ENCODE measurements at regions not wholly inside any gene's neighbourhood (a gene's known extent, or its start where the extent isn't known, plus 50 kb on each side); places are given as distances from the start of the nearest gene placed in this dataset.

- H3K4me1 Mint-ChIP-seq (ENCODE audit: low read depth, unreplicated experiment) = no peaks in the 10 kb centered on the region
- no peaks in the 10 kb centered on the region for H3K27me3 Mint-ChIP-seq (ENCODE audit: low read depth, unreplicated experiment)
- Histone ChIP-seq H4K20me1 (ENCODE audit: insufficient read depth, low read length) (no peaks in the 10 kb centered on the region), H3K4me3 (ENCODE audit: insufficient read depth, low read depth, low read length) (no peak overlapping the region), H3K9me3 (ENCODE audit: insufficient read depth, low read depth, low read length) (no peaks in the 10 kb centered on the region), H3K27ac (ENCODE audit: low read depth, low read length) (no peak overlapping the region), H2AFZ (ENCODE audit: low read depth, low read length) (no peak overlapping the region), H3K36me3 (ENCODE audit: insufficient read depth, low read length) (no peaks in the 10 kb centered on the region), H3K9ac (ENCODE audit: low read length) (no peak overlapping the region), H3K4me1 (ENCODE audit: insufficient read depth, low read length) (no peaks in the 10 kb centered on the region), H3K79me2 (ENCODE audit: insufficient read depth, low read length) (no peaks in the 10 kb centered on the region), H3K4me2 (ENCODE audit: low read length) (no peak overlapping the region), H3K27me3 (ENCODE audit: insufficient read depth, low read length) (no peaks in the 10 kb centered on the region)
- TF ChIP-seq EZH2 (IDR thresholded peaks at IDR 0.05; ENCODE audit: insufficient read depth, low read length) (no peak), CTCF (IDR thresholded peaks at IDR 0.05; ENCODE audit: insufficient read depth, low read depth, low read length) (no peak)
- H3K4me3 Mint-ChIP-seq (ENCODE audit: unreplicated experiment) = no peak overlapping the region
- FAIRE-seq (no peak), DNase-seq (ENCODE audit: low read depth) (no peak)
- H3K36me3 Mint-ChIP-seq (ENCODE audit: low read depth, unreplicated experiment) = no peaks in the 10 kb centered on the region
- H3K27ac Mint-ChIP-seq (ENCODE audit: unreplicated experiment) = no peak overlapping the region
- H3K9me3 Mint-ChIP-seq (ENCODE audit: unreplicated experiment) = no peaks in the 10 kb centered on the region
These were observed 498.3 kb upstream of the DAB1 start for GRCh38 chr1:57922130-57922529.

GRCh38 chr1:57916041-57916440 lies 492.2 kb upstream of the DAB1 start:
- H2AFZ ChIP-seq (ENCODE audit: low read depth, low read length) = no peak overlapping the region
- no peak for FAIRE-seq
- Mint-ChIP-seq H3K9me3 (ENCODE audit: unreplicated experiment) (peaks cover 3% of the 10 kb centered on the region), H3K36me3 (ENCODE audit: low read depth, unreplicated experiment) (no peaks in the 10 kb centered on the region), H3K27ac (ENCODE audit: unreplicated experiment) (no peak overlapping the region), H3K4me3 (ENCODE audit: unreplicated experiment) (no peak overlapping the region), H3K27me3 (ENCODE audit: low read depth, unreplicated experiment) (peaks cover 4% of the 10 kb centered on the region), H3K4me1 (ENCODE audit: low read depth, unreplicated experiment) (no peaks in the 10 kb centered on the region)
- DNase-seq (ENCODE audit: low read depth) = no peak
- H3K36me3 ChIP-seq (ENCODE audit: insufficient read depth, low read length) = no peaks in the 10 kb centered on the region
- no peak overlapping the region for H3K4me2 ChIP-seq (ENCODE audit: low read length)
- H3K4me1 ChIP-seq (ENCODE audit: insufficient read depth, low read length) = no peaks in the 10 kb centered on the region
- no peak overlapping the region for H3K27ac ChIP-seq (ENCODE audit: low read depth, low read length)
- no peaks in the 10 kb centered on the region for H4K20me1 ChIP-seq (ENCODE audit: insufficient read depth, low read length)
- no peak overlapping the region for H3K9ac ChIP-seq (ENCODE audit: low read length)
- H3K9me3 ChIP-seq (ENCODE audit: insufficient read depth, low read depth, low read length) = no peaks in the 10 kb centered on the region
- no peaks in the 10 kb centered on the region for H3K27me3 ChIP-seq (ENCODE audit: insufficient read depth, low read length)
- H3K79me2 ChIP-seq (ENCODE audit: insufficient read depth, low read length) = no peaks in the 10 kb centered on the region
- no peak overlapping the region for H3K4me3 ChIP-seq (ENCODE audit: insufficient read depth, low read depth, low read length)
- TF ChIP-seq EZH2 (IDR thresholded peaks at IDR 0.05; ENCODE audit: insufficient read depth, low read length) (no peak), CTCF (IDR thresholded peaks at IDR 0.05; ENCODE audit: insufficient read depth, low read depth, low read length) (no peak)

- Histone ChIP-seq H3K4me1 (ENCODE audit: insufficient read depth, low read length) (no peaks in the 10 kb centered on the region), H3K4me3 (ENCODE audit: insufficient read depth, low read depth, low read length) (no peak overlapping the region), H3K9me3 (ENCODE audit: insufficient read depth, low read depth, low read length) (no peaks in the 10 kb centered on the region), H3K27ac (ENCODE audit: low read depth, low read length) (no peak overlapping the region), H4K20me1 (ENCODE audit: insufficient read depth, low read length) (no peaks in the 10 kb centered on the region), H3K36me3 (ENCODE audit: insufficient read depth, low read length) (no peaks in the 10 kb centered on the region), H3K27me3 (ENCODE audit: insufficient read depth, low read length) (no peaks in the 10 kb centered on the region), H3K4me2 (ENCODE audit: low read length) (no peak overlapping the region), H2AFZ (ENCODE audit: low read depth, low read length) (no peak overlapping the region), H3K9ac (ENCODE audit: low read length) (no peak overlapping the region), H3K79me2 (ENCODE audit: insufficient read depth, low read length) (no peaks in the 10 kb centered on the region)
- H3K27me3 Mint-ChIP-seq (ENCODE audit: low read depth, unreplicated experiment) = peaks cover 4% of the 10 kb centered on the region
- DNase-seq (ENCODE audit: low read depth) (no peak), FAIRE-seq (no peak)
- no peaks in the 10 kb centered on the region for H3K36me3 Mint-ChIP-seq (ENCODE audit: low read depth, unreplicated experiment)
- H3K27ac Mint-ChIP-seq (ENCODE audit: unreplicated experiment) = no peak overlapping the region
- TF ChIP-seq EZH2 (IDR thresholded peaks at IDR 0.05; ENCODE audit: insufficient read depth, low read length) (no peak), CTCF (IDR thresholded peaks at IDR 0.05; ENCODE audit: insufficient read depth, low read depth, low read length) (no peak)
- H3K4me1 Mint-ChIP-seq (ENCODE audit: low read depth, unreplicated experiment) = no peaks in the 10 kb centered on the region
- no peak overlapping the region for H3K4me3 Mint-ChIP-seq (ENCODE audit: unreplicated experiment)
- peaks cover 3% of the 10 kb centered on the region for H3K9me3 Mint-ChIP-seq (ENCODE audit: unreplicated experiment)
These were observed 487.6 kb upstream of the DAB1 start for GRCh38 chr1:57911427-57911826.

Measured in astrocyte (in vitro differentiated cells and primary cell).